Activated T-cell treated with anti-CD3 and anti-CD28 coated beads, Interleukin-2, amount 50 U/mL, for 24 hours (primary cell): ENCODE measurements at regions not wholly inside any gene's neighbourhood (a gene's known extent, or its start where the extent isn't known, plus 50 kb on each side); places are given as distances from the start of the nearest gene placed in this dataset.
"Not testable (repeated sequence)": the region's sequence is repeated elsewhere in the genome, so short reads cannot be mapped to it uniquely, and the experiment has no call there.

Experiments used
- DNase-seq: peaks from one replicate; pipeline ENCODE4 v3.0.0-alpha.2; 2020
- H3K27ac Mint-ChIP-seq: 2 replicates; pipeline ENCODE4 v1.8.0; 2020; ENCODE audit warnings: mild to moderate bottlenecking, mixed read lengths
- H3K27me3 Mint-ChIP-seq: 2 replicates; pipeline ENCODE4 v1.8.0; 2020; ENCODE audit warnings: mixed read lengths
- H3K36me3 Mint-ChIP-seq: 2 replicates; pipeline ENCODE4 v1.8.0; 2020; ENCODE audit warnings: low read depth, mixed read lengths
- H3K4me1 Mint-ChIP-seq: 2 replicates; pipeline ENCODE4 v1.8.0; 2020; ENCODE audit warnings: low read depth, mixed read lengths
- H3K4me3 Mint-ChIP-seq: 2 replicates; pipeline ENCODE4 v1.8.0; 2020; ENCODE audit warnings: mild to moderate bottlenecking, moderate library complexity, mixed read lengths
- H3K9me3 Mint-ChIP-seq: 2 replicates; pipeline ENCODE4 v1.8.0; 2020; ENCODE audit warnings: mixed read lengths

DNA sequence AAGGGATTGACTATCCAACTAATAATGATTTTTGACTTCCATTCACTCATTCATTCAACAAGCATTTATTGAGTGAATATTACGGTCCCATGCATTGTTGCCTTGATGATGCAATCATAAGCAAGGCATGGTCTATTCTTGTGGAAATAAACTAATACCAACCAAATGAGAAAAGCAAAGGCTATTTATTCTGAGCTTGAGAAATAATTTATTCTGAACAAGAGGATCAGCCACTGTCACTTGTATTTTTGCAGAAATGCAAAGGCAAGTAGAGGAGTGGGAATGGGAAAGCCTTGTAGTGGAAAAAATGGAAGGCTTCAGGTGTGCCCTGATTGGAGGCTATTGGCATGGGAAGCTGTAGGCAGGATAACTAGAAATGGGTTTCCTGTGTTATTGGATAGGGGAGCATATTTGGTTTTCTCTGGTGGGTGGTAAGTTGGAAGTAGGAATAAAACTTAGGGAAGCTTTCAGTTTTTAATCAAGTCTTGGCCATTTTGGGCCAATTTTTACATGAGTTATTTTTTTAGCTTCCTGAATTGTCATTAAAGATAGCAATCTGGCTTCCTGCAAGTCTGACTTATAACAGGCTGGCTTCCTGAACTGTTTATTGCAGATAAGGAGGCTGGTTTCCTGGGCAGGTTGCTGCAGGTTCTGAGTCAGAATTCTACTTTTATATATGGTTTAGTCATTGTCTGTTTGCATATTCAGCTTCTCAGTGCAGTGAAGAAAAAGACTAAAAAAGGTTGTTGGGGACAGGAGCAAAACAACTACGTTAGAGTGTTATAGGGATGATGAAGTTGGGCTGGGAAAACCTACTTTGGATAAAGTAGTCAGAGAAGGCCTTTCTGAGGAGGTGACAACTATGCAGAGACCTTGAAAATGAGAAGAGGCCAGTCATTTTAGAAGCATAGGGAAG lies 106.7 kb downstream of the APIP start:
- Mint-ChIP-seq H3K27ac (no peak overlapping the region), H3K36me3 (no peaks in the 10 kb centered on the region)

DNA sequence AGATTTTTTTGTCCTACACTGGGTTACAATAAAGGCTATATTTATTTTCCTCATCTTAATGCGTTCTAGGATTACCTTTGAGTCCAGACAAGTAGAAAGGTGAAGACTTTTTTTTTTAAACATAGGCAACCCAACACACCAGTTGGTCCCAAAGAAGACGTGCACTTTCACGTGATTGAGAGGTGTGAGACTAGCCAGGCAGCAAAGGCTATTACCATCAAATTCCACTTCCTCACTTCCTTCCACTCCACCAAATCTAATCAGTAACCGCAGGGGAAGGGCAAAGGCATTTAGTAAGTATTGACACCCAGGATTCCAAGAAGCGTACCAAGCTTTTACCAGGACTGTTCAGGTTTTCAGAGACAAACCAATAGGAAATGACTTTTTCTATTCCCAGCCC lies 109.3 kb downstream of the APIP start:
- H3K9me3 Mint-ChIP-seq: peaks cover 22% of the 10 kb centered on the region
- H3K4me1 Mint-ChIP-seq: peaks cover 8% of the 10 kb centered on the region
- no peak overlapping the region for H3K27ac Mint-ChIP-seq
- no peak for DNase-seq
- no peak overlapping the region for H3K4me3 Mint-ChIP-seq
- H3K36me3 Mint-ChIP-seq: no peaks in the 10 kb centered on the region
- H3K27me3 Mint-ChIP-seq: peaks cover 51% of the 10 kb centered on the region

More for the DNA sequence above, 106.7 kb downstream of the APIP start:
- Mint-ChIP-seq H3K4me1 (peaks cover 8% of the 10 kb centered on the region), H3K9me3 (peaks cover 32% of the 10 kb centered on the region), H3K27me3 (peaks cover 57% of the 10 kb centered on the region), H3K4me3 (no peak overlapping the region)
- no peak for DNase-seq

DNA sequence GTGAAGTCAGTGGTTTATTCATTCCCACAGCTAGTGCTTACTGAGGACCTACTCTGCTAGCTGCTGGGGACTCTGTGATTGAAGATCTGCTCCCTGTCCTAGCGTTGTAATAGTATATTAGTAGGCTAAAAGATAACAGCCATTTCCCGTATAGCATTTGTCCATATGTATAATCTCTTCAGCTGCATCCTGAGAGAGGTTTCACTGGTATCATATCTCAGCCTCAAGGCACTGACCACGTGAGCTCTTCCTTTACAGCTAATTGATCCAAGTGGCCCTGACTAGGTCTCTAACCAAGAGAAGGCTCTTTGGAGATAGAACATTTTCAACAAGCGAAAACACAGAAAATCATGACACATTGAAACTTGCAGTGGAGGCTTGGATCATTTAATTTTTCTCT lies 110.2 kb downstream of the APIP start:
- H3K36me3 Mint-ChIP-seq: no peaks in the 10 kb centered on the region
- H3K4me3 Mint-ChIP-seq: no peak overlapping the region
- peaks cover 50% of the 10 kb centered on the region for H3K27me3 Mint-ChIP-seq
- no peak for DNase-seq
- H3K9me3 Mint-ChIP-seq: peaks cover 22% of the 10 kb centered on the region
- no peak overlapping the region for H3K27ac Mint-ChIP-seq
- peaks cover 8% of the 10 kb centered on the region for H3K4me1 Mint-ChIP-seq

DNA sequence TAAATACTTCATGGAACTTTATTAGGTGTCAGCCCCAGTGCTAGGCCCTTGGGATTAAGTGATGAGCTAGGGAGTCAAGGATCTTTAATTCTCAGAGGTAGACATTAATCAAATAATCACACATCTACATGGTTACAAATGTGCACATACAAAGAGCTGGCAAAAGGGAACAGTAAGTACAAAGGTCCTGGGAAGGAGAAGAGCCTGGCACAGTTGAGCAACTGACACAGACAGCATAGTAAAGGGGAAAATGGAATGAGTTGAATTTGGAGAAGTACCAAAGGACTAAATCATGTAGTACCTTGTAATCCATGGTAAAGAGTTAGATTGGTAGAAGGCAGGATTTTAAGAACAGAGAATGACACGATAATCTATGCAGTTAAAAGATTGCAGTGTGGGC lies 116.3 kb downstream of the APIP start:
- no peak for DNase-seq
- Mint-ChIP-seq H3K4me3 (no peak overlapping the region), H3K4me1 (no peaks in the 10 kb centered on the region), H3K27me3 (peaks cover 20% of the 10 kb centered on the region), H3K36me3 (no peaks in the 10 kb centered on the region), H3K9me3 (peaks cover 3% of the 10 kb centered on the region), H3K27ac (no peak overlapping the region)

DNA sequence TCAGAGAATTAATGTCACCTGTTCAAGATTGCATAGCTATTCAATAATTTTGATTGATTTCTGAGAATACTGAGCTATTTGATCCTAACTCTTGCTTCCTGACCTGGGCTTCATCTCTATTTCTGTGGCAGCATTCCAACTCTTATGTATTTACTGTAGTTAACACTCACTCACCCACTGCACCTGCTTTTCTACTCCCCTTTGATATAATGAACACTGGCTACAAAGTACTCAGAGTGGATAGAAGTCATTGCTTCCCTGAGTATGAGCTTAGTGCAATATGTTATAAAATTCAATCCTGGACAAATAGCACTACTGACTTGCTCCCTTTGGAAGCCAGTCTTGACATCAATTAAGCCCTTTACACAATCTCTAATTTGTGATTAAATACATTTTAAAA lies 117.2 kb downstream of the APIP start:
- no peaks in the 10 kb centered on the region for H3K36me3 Mint-ChIP-seq
- no peak for DNase-seq
- H3K4me3 Mint-ChIP-seq: no peak overlapping the region
- H3K9me3 Mint-ChIP-seq: peaks cover 3% of the 10 kb centered on the region
- peaks cover 18% of the 10 kb centered on the region for H3K27me3 Mint-ChIP-seq
- H3K27ac Mint-ChIP-seq: no peak overlapping the region
- H3K4me1 Mint-ChIP-seq: no peaks in the 10 kb centered on the region

DNA sequence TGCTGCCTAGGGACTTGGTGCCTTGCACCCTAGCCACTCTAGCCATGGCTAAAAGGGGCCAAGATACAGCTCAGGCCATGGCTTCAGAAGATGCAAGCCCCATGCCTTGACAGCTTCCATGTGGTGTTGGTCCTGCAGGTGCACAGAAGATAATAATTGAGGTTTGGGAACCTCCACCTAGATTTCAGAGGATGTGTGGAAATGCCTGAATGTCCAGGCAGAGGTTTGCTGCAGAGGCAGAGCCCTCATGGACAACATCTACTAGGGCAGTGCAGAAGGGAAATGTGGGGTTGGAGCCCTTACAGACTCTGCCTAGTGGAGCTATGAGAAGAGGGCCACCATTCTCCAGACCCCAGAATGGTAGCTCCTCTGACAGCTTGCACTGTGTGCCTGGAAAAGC lies 118.7 kb downstream of the APIP start:
- H3K27ac Mint-ChIP-seq, DNase-seq, H3K36me3 Mint-ChIP-seq, H3K4me1 Mint-ChIP-seq, H3K9me3 Mint-ChIP-seq, H3K4me3 Mint-ChIP-seq: not testable (repeated sequence)
- H3K27me3 Mint-ChIP-seq: peaks cover 25% of the 10 kb centered on the region

DNA sequence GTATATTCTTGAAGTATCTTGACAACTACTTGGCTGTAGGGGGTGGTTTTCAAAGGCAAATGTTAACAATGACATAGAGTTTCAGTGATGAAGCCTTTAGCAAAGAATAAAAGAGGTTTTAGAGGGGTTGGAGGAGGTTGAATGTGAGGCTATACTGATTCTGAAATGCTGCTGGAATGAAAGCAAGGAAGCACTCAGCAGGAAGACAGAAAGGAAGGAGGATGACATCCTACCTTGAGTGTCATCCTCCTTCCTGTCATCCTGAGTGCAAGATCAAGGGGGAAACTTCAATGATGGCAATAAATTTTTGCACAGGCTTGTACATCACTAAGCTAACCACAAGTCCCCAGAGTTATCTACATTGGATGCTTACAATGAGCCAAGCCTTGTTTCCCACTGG lies 120.5 kb downstream of the APIP start:
- Mint-ChIP-seq H3K27ac (no peak overlapping the region), H3K27me3 (peaks cover 25% of the 10 kb centered on the region), H3K4me1 (peaks cover 2% of the 10 kb centered on the region), H3K4me3 (no peak overlapping the region), H3K36me3 (no peaks in the 10 kb centered on the region), H3K9me3 (peaks cover 3% of the 10 kb centered on the region)
- DNase-seq: no peak

DNA sequence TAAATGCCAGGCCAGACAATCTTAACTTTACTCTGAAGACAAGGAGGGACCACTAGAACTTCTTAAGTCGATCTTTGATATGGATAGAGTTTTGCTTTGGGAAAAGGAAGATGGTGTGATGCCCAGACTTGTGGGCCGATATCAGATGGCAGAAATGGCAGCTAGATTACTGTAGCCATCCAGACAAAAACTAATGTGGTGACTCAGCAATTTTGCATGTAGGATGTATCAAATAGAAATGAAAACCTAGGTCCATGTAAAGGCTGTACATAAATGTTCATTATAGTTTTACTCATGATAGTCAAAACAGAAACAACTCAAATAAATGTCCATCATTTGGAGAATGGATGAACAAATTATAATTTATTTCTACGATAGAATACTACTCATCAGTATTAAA lies 121.5 kb downstream of the APIP start:
- Mint-ChIP-seq H3K4me3 (no peak overlapping the region), H3K4me1 (peaks cover 2% of the 10 kb centered on the region), H3K27ac (no peak overlapping the region), H3K27me3 (peaks cover 25% of the 10 kb centered on the region), H3K36me3 (no peaks in the 10 kb centered on the region), H3K9me3 (peaks cover 7% of the 10 kb centered on the region)
- DNase-seq: no peak

DNA sequence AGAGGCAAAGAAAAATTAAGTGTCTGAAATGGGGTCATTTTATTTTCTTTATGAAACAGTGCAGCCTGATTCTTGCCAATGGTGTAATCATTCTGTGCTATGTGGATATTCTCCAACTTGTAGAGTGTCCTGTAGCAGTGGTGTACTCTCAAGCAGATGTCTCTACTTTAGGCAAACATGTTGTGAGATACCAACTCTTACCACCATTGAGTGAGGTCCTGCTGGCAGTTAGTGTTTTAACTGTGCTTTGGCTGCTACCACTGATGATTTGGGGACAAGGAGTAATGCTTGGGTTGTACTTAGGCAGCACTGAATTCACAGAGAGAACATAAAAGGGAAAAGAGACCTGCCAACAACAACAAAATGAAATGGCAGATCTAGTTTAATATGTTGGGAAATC lies 122.5 kb downstream of the APIP start:
- peaks cover 7% of the 10 kb centered on the region for H3K9me3 Mint-ChIP-seq
- H3K27ac Mint-ChIP-seq: no peak overlapping the region
- no peaks in the 10 kb centered on the region for H3K36me3 Mint-ChIP-seq
- peaks cover 25% of the 10 kb centered on the region for H3K27me3 Mint-ChIP-seq
- H3K4me3 Mint-ChIP-seq: no peak overlapping the region
- peaks cover 2% of the 10 kb centered on the region for H3K4me1 Mint-ChIP-seq
- no peak for DNase-seq

DNA sequence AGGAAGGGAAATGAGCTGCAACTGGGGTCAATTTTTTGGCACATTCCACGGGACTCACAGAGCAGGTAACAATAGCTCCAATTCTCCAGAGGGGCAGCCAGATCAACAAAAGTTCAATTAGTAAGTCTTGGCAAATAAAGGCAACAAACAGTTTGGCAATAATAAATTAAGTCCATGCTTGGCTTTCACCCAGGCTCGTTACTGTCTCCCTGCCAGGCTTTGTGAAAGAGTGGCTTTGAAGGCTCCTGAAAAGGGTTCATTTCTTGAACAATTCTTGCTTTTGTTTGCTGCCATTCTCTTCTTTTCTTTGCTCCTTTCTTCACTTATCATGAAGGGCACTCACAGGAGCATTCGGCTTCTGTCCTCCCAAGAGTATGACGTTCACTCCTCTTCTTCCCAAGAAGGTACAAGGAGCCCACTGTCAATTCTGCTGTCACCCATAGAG lies 123.3 kb downstream of the APIP start:
- Mint-ChIP-seq H3K9me3 (peaks cover 7% of the 10 kb centered on the region), H3K4me3 (no peak overlapping the region), H3K4me1 (peaks cover 2% of the 10 kb centered on the region), H3K27ac (no peak overlapping the region), H3K27me3 (peaks cover 25% of the 10 kb centered on the region), H3K36me3 (no peaks in the 10 kb centered on the region)
- no peak for DNase-seq

DNA sequence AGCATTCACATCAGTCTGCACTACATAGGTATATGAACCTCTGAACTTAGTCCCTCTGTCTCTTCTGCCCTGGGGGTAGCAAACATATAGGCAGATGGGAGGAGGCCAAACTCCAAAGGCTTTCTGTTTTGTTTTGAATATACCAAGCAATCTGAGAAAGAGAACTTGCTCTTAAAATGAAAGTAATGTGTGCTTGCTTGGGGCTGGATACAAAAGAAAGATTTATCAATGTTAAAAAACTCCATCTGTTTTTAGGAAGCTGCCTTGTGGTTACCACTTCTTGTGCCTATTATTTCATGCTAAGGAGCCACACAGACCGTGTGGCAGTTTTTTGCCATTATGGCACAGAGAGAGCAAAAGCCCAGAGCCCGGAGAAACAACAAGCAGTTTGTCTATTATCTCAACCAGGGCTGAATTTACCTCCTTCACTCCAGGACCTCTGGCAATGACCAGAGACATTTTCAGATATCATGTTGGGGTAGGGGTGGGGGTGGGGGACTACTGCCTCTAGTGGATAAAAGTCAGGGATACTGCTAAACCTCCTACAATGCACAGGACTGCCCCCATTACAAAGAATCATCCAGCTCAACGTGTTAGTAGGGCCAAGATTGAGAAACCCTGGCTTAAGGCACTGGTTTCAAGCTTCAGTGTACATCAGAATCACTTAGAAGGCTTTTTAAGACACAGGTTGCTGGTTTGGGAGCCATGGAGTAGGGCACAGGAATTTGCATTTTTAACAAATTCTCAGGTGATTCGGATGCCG lies 124.2 kb downstream of the APIP start:
- no peak overlapping the region for H3K27ac Mint-ChIP-seq
- no peak for DNase-seq
- H3K4me3 Mint-ChIP-seq: no peak overlapping the region

DNA sequence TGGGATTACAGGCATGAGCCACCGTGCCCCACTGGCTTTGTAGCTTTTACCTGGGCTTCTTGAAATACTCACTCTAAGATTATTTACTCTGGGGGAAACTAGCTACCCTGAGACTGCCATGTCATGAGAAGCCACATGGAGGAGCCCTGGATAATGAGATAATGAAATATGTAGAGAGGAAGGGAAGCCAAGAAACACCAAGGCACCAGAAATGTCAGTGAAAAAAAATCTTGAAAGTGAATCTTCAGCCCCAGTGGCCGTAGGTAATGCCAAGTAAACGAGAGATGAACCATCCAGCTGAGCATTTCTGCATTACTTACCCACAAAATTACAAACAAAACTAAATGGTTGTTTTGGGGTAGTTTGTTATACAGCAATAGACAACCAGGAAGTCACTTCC lies 125.6 kb downstream of the APIP start:
- H3K4me1 Mint-ChIP-seq: peaks cover 2% of the 10 kb centered on the region
- peaks cover 5% of the 10 kb centered on the region for H3K9me3 Mint-ChIP-seq
- no peaks in the 10 kb centered on the region for H3K36me3 Mint-ChIP-seq
- H3K4me3 Mint-ChIP-seq: no peak overlapping the region
- H3K27ac Mint-ChIP-seq: no peak overlapping the region
- peaks cover 19% of the 10 kb centered on the region for H3K27me3 Mint-ChIP-seq
- no peak for DNase-seq

More for the DNA sequence above, 124.2 kb downstream of the APIP start:
- Mint-ChIP-seq H3K9me3 (peaks cover 7% of the 10 kb centered on the region), H3K27me3 (peaks cover 25% of the 10 kb centered on the region), H3K36me3 (no peaks in the 10 kb centered on the region), H3K4me1 (peaks cover 2% of the 10 kb centered on the region)

DNA sequence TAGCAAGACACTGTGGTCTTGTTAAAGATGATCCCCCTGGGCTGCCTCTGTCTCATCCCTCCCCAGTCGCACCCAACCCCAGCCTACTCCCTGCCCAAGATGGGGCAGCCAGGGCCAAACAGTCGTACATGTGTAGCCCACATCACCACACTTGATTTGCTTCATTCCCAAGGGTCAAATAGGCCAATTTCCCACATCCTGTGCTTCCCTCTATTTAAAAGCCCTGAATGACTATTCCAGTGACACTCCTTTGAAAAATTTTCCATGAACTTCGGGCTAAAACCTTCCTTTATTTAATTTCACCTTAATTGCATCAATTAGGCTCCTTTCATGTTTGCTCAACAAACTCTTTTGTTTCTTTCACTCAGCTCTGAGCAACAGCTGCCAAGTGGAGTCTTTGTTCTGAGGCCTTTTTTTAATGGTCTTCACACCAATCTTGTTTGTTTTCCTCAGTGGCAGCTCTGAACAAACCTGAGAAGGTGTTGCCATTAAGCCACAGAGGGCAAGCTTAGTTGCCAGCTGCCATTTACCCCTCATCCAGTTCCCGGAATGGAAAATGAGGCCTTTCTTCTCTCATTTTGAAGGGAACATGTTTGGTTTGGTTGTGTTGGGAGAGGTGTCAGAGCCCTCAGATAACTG lies 126.9 kb downstream of the APIP start:
- no peak for DNase-seq
- Mint-ChIP-seq H3K4me3 (no peak overlapping the region), H3K4me1 (peaks cover 2% of the 10 kb centered on the region), H3K36me3 (no peaks in the 10 kb centered on the region), H3K27ac (no peak overlapping the region), H3K9me3 (peaks cover 5% of the 10 kb centered on the region), H3K27me3 (peaks cover 17% of the 10 kb centered on the region)

DNA sequence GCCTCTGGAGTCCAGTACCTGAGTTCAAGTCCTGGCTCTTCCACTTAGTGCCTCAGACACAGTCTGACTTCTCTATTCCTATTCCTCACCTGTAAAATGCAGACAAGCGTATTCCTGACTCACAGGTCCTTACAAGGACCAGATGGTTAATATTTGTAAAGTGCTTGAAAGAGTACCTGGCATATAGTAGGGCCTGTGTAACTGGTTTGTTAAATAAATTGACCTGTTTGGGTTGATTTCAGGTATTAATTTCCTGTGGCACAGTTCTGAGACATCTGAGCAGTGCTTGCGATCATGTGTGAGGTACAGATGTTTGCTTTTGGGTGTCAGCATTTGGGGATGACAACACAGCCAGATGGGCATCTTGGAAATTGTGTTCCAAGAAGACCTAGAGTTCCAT lies 127.5 kb downstream of the APIP start:
- H3K9me3 Mint-ChIP-seq: peaks cover 5% of the 10 kb centered on the region
- no peak overlapping the region for H3K4me3 Mint-ChIP-seq
- H3K4me1 Mint-ChIP-seq: peaks cover 2% of the 10 kb centered on the region
- H3K27ac Mint-ChIP-seq: no peak overlapping the region
- peaks cover 20% of the 10 kb centered on the region for H3K27me3 Mint-ChIP-seq
- no peak for DNase-seq
- H3K36me3 Mint-ChIP-seq: no peaks in the 10 kb centered on the region
